ENCODE measurements at regions not wholly inside any gene's neighbourhood (a gene's known extent, or its start where the extent isn't known, plus 50 kb on each side); places are given as distances from the start of the nearest gene placed in this dataset.

DNA sequence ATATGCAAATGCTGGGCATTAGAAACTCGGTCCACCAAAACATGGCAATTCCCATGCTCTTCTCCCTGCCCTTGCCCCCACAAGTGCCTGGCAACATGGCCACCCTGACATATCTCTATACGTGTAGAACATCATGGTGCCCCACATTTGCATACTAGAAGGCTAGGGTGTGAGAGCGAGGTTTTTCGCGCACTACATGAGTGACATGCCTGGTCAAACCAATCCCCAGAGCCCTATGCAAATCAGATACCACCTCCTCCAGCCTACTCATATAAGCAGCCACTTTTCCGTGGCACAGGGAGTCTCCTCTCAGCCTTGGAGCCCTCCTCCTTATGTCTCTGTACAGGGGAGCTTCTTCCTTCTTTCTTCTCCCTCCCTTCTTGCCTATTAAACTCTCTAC is 296.1 kb upstream of the GULP1 start:
- no peaks in the 10 kb centered on the region for H3K4me1 ChIP-seq (replicated peaks in 1 of 2)
- no peaks in the 10 kb centered on the region for H3K27me3 ChIP-seq
- no peak overlapping the region for H3K27ac ChIP-seq
- H3K4me3 ChIP-seq = no peak overlapping the region
- DNase-seq = no peak
- TF ChIP-seq POLR2A (IDR thresholded peaks at IDR 0.05) = no peak
- TF ChIP-seq, protein P1, sequence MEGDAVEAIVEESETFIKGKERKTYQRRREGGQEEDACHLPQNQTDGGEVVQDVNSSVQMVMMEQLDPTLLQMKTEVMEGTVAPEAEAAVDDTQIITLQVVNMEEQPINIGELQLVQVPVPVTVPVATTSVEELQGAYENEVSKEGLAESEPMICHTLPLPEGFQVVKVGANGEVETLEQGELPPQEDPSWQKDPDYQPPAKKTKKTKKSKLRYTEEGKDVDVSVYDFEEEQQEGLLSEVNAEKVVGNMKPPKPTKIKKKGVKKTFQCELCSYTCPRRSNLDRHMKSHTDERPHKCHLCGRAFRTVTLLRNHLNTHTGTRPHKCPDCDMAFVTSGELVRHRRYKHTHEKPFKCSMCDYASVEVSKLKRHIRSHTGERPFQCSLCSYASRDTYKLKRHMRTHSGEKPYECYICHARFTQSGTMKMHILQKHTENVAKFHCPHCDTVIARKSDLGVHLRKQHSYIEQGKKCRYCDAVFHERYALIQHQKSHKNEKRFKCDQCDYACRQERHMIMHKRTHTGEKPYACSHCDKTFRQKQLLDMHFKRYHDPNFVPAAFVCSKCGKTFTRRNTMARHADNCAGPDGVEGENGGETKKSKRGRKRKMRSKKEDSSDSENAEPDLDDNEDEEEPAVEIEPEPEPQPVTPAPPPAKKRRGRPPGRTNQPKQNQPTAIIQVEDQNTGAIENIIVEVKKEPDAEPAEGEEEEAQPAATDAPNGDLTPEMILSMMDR (IDR thresholded peaks at IDR 0.05) = no peak
- 84 to 95% (median 86%) methylated on average over 6 of the region's 6 CpGs for WGBS, 4 donors
- H3K9me3 ChIP-seq (replicated peaks in 1 of 3) = no peaks in the 10 kb centered on the region
- intact Hi-C loops (cut with DNase I) = no loop called here
- no peaks in the 10 kb centered on the region for H3K36me3 ChIP-seq (replicated peaks in 1 of 2)

DNA sequence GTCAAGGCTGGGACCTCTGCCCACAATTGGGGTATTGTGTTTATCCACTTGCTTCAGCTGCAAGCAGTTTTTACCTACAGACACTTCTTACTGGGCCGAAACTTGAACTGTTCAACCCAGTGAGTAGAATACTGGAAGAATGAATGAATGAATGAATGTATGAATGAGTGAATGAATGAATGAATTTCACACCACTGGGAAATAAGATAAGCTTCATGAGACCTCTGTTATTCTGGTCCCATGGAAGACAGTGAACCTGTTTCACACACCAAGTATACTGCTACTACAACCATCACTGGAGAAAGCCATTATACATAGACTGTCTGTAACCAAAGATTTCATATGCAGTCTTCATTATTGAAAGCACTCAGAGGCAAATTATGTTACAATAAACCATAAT is 295.0 kb upstream of the GULP1 start:
- 95 to 100% (median 98%) methylated on average over 1 of the region's 1 CpG for WGBS, 4 donors
- no peak overlapping the region for H3K4me3 ChIP-seq
- no peaks in the 10 kb centered on the region for H3K4me1 ChIP-seq (replicated peaks in 1 of 2)
- H3K9me3 ChIP-seq (replicated peaks in 1 of 3) = no peaks in the 10 kb centered on the region
- TF ChIP-seq, protein P1 (IDR thresholded peaks at IDR 0.05) = no peak
- TF ChIP-seq POLR2A (IDR thresholded peaks at IDR 0.05) = no peak
- no peak overlapping the region for H3K27ac ChIP-seq
- DNase-seq = no peak
- H3K27me3 ChIP-seq = no peaks in the 10 kb centered on the region
- H3K36me3 ChIP-seq (replicated peaks in 1 of 2) = no peaks in the 10 kb centered on the region
- intact Hi-C loops (cut with DNase I) = no loop called here

DNA sequence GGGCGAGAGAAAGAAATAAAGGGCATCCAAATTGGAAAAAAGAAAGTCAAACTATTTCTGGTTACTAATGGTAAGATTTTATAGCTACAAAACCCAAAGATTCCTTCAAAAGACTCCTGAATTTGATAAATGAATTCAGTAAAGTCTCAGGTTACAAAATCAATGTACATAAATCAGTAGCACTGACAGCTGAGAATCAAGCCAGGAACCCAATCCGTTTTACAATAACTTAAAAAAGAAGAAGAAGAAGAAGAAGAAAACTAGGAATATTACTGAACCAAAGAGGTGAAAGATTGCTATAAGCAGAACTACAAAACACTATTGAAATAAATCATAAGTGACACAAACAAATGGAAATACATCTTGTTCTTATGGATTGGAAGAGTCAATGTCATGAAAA is 291.5 kb upstream of the GULP1 start:
- Histone ChIP-seq H3K4me3 (no peak overlapping the region), H3K36me3 (replicated peaks in 1 of 2) (no peaks in the 10 kb centered on the region), H3K4me1 (replicated peaks in 1 of 2) (no peaks in the 10 kb centered on the region), H3K27me3 (no peaks in the 10 kb centered on the region), H3K27ac (no peak overlapping the region), H3K9me3 (replicated peaks in 1 of 3) (no peaks in the 10 kb centered on the region)
- intact Hi-C loops (cut with DNase I) = no loop called here
- WGBS, 4 donors = 17 to 26% (median 21%) methylated on average over 2 of the region's 2 CpGs
- DNase-seq = no peak
- TF ChIP-seq, protein P1 (IDR thresholded peaks at IDR 0.05) = no peak
- no peak for TF ChIP-seq POLR2A (IDR thresholded peaks at IDR 0.05)

DNA sequence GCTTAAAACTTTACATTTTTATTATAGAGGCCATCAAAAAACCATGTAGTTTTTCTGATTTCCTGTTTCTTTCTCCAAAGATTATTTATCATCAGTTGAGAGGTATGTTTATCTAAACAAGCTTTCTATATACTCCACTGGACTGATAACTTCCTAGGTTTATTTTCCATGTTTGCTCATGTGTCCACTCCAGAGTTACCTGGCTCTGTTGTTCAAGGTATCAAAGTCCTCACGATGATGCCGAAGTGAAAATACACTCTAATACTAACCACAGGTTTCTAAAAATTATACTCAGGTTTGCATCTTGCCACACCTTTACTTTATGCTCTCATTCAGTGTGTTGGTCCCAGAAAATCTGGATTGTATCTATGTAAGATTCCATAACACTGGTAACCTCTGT is 287.9 kb upstream of the GULP1 start:
- no peaks in the 10 kb centered on the region for H3K36me3 ChIP-seq (replicated peaks in 1 of 2)
- no peaks in the 10 kb centered on the region for H3K9me3 ChIP-seq (replicated peaks in 1 of 3)
- 41 to 64% (median 47%) methylated on average over 2 of the region's 2 CpGs for WGBS, 4 donors
- H3K27me3 ChIP-seq = no peaks in the 10 kb centered on the region
- no peak for DNase-seq
- no peaks in the 10 kb centered on the region for H3K4me1 ChIP-seq (replicated peaks in 1 of 2)
- TF ChIP-seq, protein P1 (IDR thresholded peaks at IDR 0.05) = no peak
- TF ChIP-seq POLR2A (IDR thresholded peaks at IDR 0.05) = no peak
- intact Hi-C loops (cut with DNase I) = no loop called here
- no peak overlapping the region for H3K4me3 ChIP-seq
- H3K27ac ChIP-seq = no peak overlapping the region

All from adrenal gland (tissue), 9 donors.